Neural cell (in vitro differentiated cells): ENCODE measurements at regions not wholly inside any gene's neighbourhood (a gene's known extent, or its start where the extent isn't known, plus 50 kb on each side); places are given as distances from the start of the nearest gene placed in this dataset.

Source experiments
- H2AFZ ChIP-seq: fragments of 200-600, 300-800 bp; sonication (generic), shearing (Covaris generic); 2 replicates; pipeline ENCODE4 v1.6.0; 2014; ENCODE audit warnings: low read depth, mild to moderate bottlenecking, antibody characterized with exemption, low read length, moderate library complexity
- H3F3A ChIP-seq: fragments of 200-600 bp; shearing (Covaris generic); 2 replicates; pipeline ENCODE4 v1.6.1; 2016; ENCODE audit warnings: mild to moderate bottlenecking, moderate library complexity, mixed read lengths, antibody characterized with exemption, low read length; ENCODE audit not compliant: insufficient read depth, poor library complexity, severe bottlenecking
- H3K27ac ChIP-seq: fragments of 200-600, 300-800 bp; sonication (generic), shearing (Covaris generic); 2 replicates; pipeline ENCODE4 v1.5.1; 2014; ENCODE audit warnings: mild to moderate bottlenecking, low read length, moderate library complexity
- H3K27me3 ChIP-seq: fragments of 300-800, 200-600 bp; sonication (generic), shearing (Covaris generic); 2 replicates; pipeline ENCODE4 v1.6.0; 2014; ENCODE audit warnings: mild to moderate bottlenecking, low read depth, low read length, moderate library complexity; ENCODE audit not compliant: insufficient read depth
- H3K36me3 ChIP-seq: fragments of 300-800, 200-600 bp; sonication (generic), shearing (Covaris generic); 2 replicates; pipeline ENCODE4 v1.5.1; 2014; ENCODE audit warnings: mild to moderate bottlenecking, antibody characterized with exemption, low read length, moderate library complexity; ENCODE audit not compliant: insufficient read depth
- H3K4me2 ChIP-seq: fragments of 300-800, 200-600 bp; sonication (generic), shearing (Covaris generic); 2 replicates; pipeline ENCODE4 v1.6.0; 2014; ENCODE audit warnings: mild to moderate bottlenecking, low read length
- H3K4me3 ChIP-seq: fragments of 300-800, 200-600 bp; sonication (generic), shearing (Covaris generic); 2 replicates; pipeline ENCODE4 v1.5.1; 2014; ENCODE audit warnings: mild to moderate bottlenecking, low read length, moderate library complexity
- H3K79me2 ChIP-seq: fragments of 200-600 bp; shearing (Covaris generic); replicated peaks from 2 replicates; pipeline ENCODE4 v1.6.0; 2014; ENCODE audit warnings: mild to moderate bottlenecking, low read length, moderate library complexity; ENCODE audit not compliant: insufficient read depth
- H3K9ac ChIP-seq: fragments of 300-800, 200-600 bp; sonication (generic), shearing (Covaris generic); 2 replicates; pipeline ENCODE4 v1.6.1; 2016; ENCODE audit warnings: mild to moderate bottlenecking, low read length, mixed read lengths
- H3K9me2 ChIP-seq: fragments of 200-600 bp; shearing (Covaris generic); 2 replicates; pipeline ENCODE4 v1.6.1; 2016; ENCODE audit warnings: mild to moderate bottlenecking, low read length, mixed read lengths; ENCODE audit not compliant: insufficient read depth
- H3K9me3 ChIP-seq: fragments of 200-600, 300-800 bp; sonication (generic), shearing (Covaris generic); 2 replicates; pipeline ENCODE4 v1.6.1; 2016; ENCODE audit warnings: mild to moderate bottlenecking, mixed run types, low read length, moderate library complexity, mixed read lengths
- H4K20me1 ChIP-seq: fragments of 200-600 bp; shearing (Covaris generic); 2 replicates; pipeline ENCODE4 v1.6.1; 2016; ENCODE audit warnings: mild to moderate bottlenecking, mixed run types; ENCODE audit not compliant: insufficient read depth
- EP300 ChIP-seq: fragments of 450-650 bp; conservative IDR thresholded peaks from 2 replicates; pipeline ENCODE4 v1.6.1; 2014; ENCODE audit warnings: antibody characterized with exemption, mild to moderate bottlenecking, moderate library complexity; ENCODE audit not compliant: poor library complexity, severe bottlenecking
- EZH2 ChIP-seq: fragments of 200-600, 300-800 bp; shearing (Covaris generic), sonication (generic); IDR thresholded peaks from 2 replicates; pipeline ENCODE4 v1.6.1; 2014; ENCODE audit warnings: antibody characterized with exemption, low read length, borderline replicate concordance, mild to moderate bottlenecking; ENCODE audit not compliant: insufficient read depth, poor library complexity, severe bottlenecking
- MXI1 ChIP-seq: fragments of 450-650 bp; conservative IDR thresholded peaks from 2 replicates; pipeline ENCODE4 v1.6.1; 2014; ENCODE audit warnings: antibody characterized with exemption, mild to moderate bottlenecking; ENCODE audit not compliant: poor library complexity, severe bottlenecking
- POLR2AphosphoS5 ChIP-seq: IDR thresholded peaks from 2 replicates; pipeline ENCODE4 v1.6.1; 2012
- RAD21 ChIP-seq: fragments of 450-650 bp; conservative IDR thresholded peaks from 2 replicates; pipeline ENCODE4 v1.6.1; 2014; ENCODE audit warnings: antibody characterized with exemption, mild to moderate bottlenecking, moderate library complexity
- REST ChIP-seq: IDR thresholded peaks from 2 replicates; pipeline ENCODE4 v1.6.1; 2012; ENCODE audit warnings: borderline replicate concordance
- SMC3 ChIP-seq: fragments of 450-650 bp; conservative IDR thresholded peaks from 2 replicates; pipeline ENCODE4 v1.6.1; 2014; ENCODE audit warnings: antibody characterized with exemption, mild to moderate bottlenecking, moderate library complexity; ENCODE audit not compliant: poor library complexity
- TAF1 ChIP-seq: IDR thresholded peaks from 2 replicates; pipeline ENCODE4 v1.6.1; 2012; ENCODE audit warnings: low read depth
- TF ChIP-seq, protein P1 (sequence below): fragments of 450-650 bp; IDR thresholded peaks from 2 replicates; pipeline ENCODE4 v1.5.1; 2014; ENCODE audit warnings: antibody characterized with exemption, mild to moderate bottlenecking, moderate library complexity; ENCODE audit not compliant: poor library complexity, severe bottlenecking

GRCh38 chr11:15494740-15495139, 380.0 kb downstream of the INSC start:
- H3K79me2 ChIP-seq: no peaks in the 10 kb centered on the region
- no peaks in the 10 kb centered on the region for H3K9me2 ChIP-seq
- H4K20me1 ChIP-seq: no peaks in the 10 kb centered on the region
- H3K4me3 ChIP-seq: no peak overlapping the region
- H3K27ac ChIP-seq: no peak overlapping the region
- no peak overlapping the region for H3K9ac ChIP-seq
- H3K36me3 ChIP-seq: no peaks in the 10 kb centered on the region
- no peak overlapping the region for H3K4me2 ChIP-seq
- H3F3A ChIP-seq: no peaks in the 10 kb centered on the region
- H3K9me3 ChIP-seq: no peaks in the 10 kb centered on the region
- H2AFZ ChIP-seq: no peak overlapping the region
- TF ChIP-seq, protein P1, sequence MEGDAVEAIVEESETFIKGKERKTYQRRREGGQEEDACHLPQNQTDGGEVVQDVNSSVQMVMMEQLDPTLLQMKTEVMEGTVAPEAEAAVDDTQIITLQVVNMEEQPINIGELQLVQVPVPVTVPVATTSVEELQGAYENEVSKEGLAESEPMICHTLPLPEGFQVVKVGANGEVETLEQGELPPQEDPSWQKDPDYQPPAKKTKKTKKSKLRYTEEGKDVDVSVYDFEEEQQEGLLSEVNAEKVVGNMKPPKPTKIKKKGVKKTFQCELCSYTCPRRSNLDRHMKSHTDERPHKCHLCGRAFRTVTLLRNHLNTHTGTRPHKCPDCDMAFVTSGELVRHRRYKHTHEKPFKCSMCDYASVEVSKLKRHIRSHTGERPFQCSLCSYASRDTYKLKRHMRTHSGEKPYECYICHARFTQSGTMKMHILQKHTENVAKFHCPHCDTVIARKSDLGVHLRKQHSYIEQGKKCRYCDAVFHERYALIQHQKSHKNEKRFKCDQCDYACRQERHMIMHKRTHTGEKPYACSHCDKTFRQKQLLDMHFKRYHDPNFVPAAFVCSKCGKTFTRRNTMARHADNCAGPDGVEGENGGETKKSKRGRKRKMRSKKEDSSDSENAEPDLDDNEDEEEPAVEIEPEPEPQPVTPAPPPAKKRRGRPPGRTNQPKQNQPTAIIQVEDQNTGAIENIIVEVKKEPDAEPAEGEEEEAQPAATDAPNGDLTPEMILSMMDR: no peak
- TF ChIP-seq EP300: no peak
- TF ChIP-seq TAF1: no peak
- TF ChIP-seq EZH2: no peak
- TF ChIP-seq RAD21: no peak
- TF ChIP-seq MXI1: no peak
- no peak for TF ChIP-seq POLR2AphosphoS5
- TF ChIP-seq SMC3: no peak
- TF ChIP-seq REST: no peak
- peaks cover 17% of the 10 kb centered on the region for H3K27me3 ChIP-seq

GRCh38 chr11:15495462-15495861, 380.7 kb downstream of the INSC start:
- Histone ChIP-seq H3K4me3 (no peak overlapping the region), H4K20me1 (no peaks in the 10 kb centered on the region), H3K9me3 (no peaks in the 10 kb centered on the region), H3K4me2 (no peak overlapping the region), H3K27ac (no peak overlapping the region), H3F3A (no peaks in the 10 kb centered on the region), H3K27me3 (peaks cover 17% of the 10 kb centered on the region), H3K9ac (no peak overlapping the region), H2AFZ (no peak overlapping the region), H3K79me2 (no peaks in the 10 kb centered on the region), H3K36me3 (no peaks in the 10 kb centered on the region), H3K9me2 (no peaks in the 10 kb centered on the region)
- no peak for TF ChIP-seq TAF1
- TF ChIP-seq REST: no peak
- TF ChIP-seq MXI1: no peak
- TF ChIP-seq, protein P1: no peak
- no peak for TF ChIP-seq SMC3
- no peak for TF ChIP-seq EP300
- no peak for TF ChIP-seq POLR2AphosphoS5
- no peak for TF ChIP-seq RAD21
